ENCODE measurements at regions not wholly inside any gene's neighbourhood (a gene's known extent, or its start where the extent isn't known, plus 50 kb on each side); places are given as distances from the start of the nearest gene placed in this dataset.

GRCh38 chr17:13337151-13337550 is 264.6 kb downstream of the HS3ST3A1 start:
- no peak overlapping the region for H3K4me3 ChIP-seq (ENCODE audit: low read length in 2 of 2)
- H3K4me1 ChIP-seq (ENCODE audit: control insufficient read depth, insufficient read depth, low read length) = no peaks in the 10 kb centered on the region
- H3K36me3 ChIP-seq (ENCODE audit: control insufficient read depth in 2 of 2, insufficient read depth in 2 of 2, low read length in 2 of 2) = no peaks in the 10 kb centered on the region
- H3K27me3 ChIP-seq (ENCODE audit: control insufficient read depth in 1 of 2, insufficient read depth in 2 of 2, low read length in 2 of 2) = no peaks in the 10 kb centered on the region
- no peak overlapping the region for H3K27ac ChIP-seq (ENCODE audit: low read length)
- no peak overlapping the region for H3K9ac ChIP-seq (ENCODE audit: low read length in 2 of 2)
- no peaks in the 10 kb centered on the region for H3K9me3 ChIP-seq (ENCODE audit: control insufficient read depth in 2 of 2, low read length in 2 of 2)

GRCh38 chr17:13334374-13334773 is 267.4 kb downstream of the HS3ST3A1 start:
- Histone ChIP-seq H3K9me3 (ENCODE audit: control insufficient read depth in 2 of 2, low read length in 2 of 2) (no peaks in the 10 kb centered on the region), H3K27me3 (ENCODE audit: control insufficient read depth in 1 of 2, insufficient read depth in 2 of 2, low read length in 2 of 2) (no peaks in the 10 kb centered on the region), H3K9ac (ENCODE audit: low read length in 2 of 2) (no peak overlapping the region), H3K36me3 (ENCODE audit: control insufficient read depth in 2 of 2, insufficient read depth in 2 of 2, low read length in 2 of 2) (no peaks in the 10 kb centered on the region), H3K4me1 (ENCODE audit: control insufficient read depth, insufficient read depth, low read length) (no peaks in the 10 kb centered on the region), H3K27ac (ENCODE audit: low read length) (no peak overlapping the region), H3K4me3 (ENCODE audit: low read length in 2 of 2) (no peak overlapping the region)

- Histone ChIP-seq H3K4me3 (ENCODE audit: low read length in 2 of 2) (no peak overlapping the region), H3K4me1 (ENCODE audit: control insufficient read depth, insufficient read depth, low read length) (no peaks in the 10 kb centered on the region), H3K27me3 (ENCODE audit: control insufficient read depth in 1 of 2, insufficient read depth in 2 of 2, low read length in 2 of 2) (no peaks in the 10 kb centered on the region), H3K27ac (ENCODE audit: low read length) (no peak overlapping the region), H3K9me3 (ENCODE audit: control insufficient read depth in 2 of 2, low read length in 2 of 2) (no peaks in the 10 kb centered on the region), H3K36me3 (ENCODE audit: control insufficient read depth in 2 of 2, insufficient read depth in 2 of 2, low read length in 2 of 2) (no peaks in the 10 kb centered on the region), H3K9ac (ENCODE audit: low read length in 2 of 2) (no peak overlapping the region)
These were observed 268.1 kb downstream of the HS3ST3A1 start for GRCh38 chr17:13333661-13334060.

- no peaks in the 10 kb centered on the region for H3K9me3 ChIP-seq (ENCODE audit: control insufficient read depth in 2 of 2, low read length in 2 of 2)
- no peak overlapping the region for H3K27ac ChIP-seq (ENCODE audit: low read length)
- H3K4me3 ChIP-seq (ENCODE audit: low read length in 2 of 2) = no peak overlapping the region
- H3K9ac ChIP-seq (ENCODE audit: low read length in 2 of 2) = no peak overlapping the region
- no peaks in the 10 kb centered on the region for H3K36me3 ChIP-seq (ENCODE audit: control insufficient read depth in 2 of 2, insufficient read depth in 2 of 2, low read length in 2 of 2)
- H3K4me1 ChIP-seq (ENCODE audit: control insufficient read depth, insufficient read depth, low read length) = no peaks in the 10 kb centered on the region
- H3K27me3 ChIP-seq (ENCODE audit: control insufficient read depth in 1 of 2, insufficient read depth in 2 of 2, low read length in 2 of 2) = no peaks in the 10 kb centered on the region
These were observed 269.5 kb downstream of the HS3ST3A1 start for GRCh38 chr17:13332207-13332606.

- Histone ChIP-seq H3K4me1 (ENCODE audit: control insufficient read depth, insufficient read depth, low read length) (no peaks in the 10 kb centered on the region), H3K27ac (ENCODE audit: low read length) (no peak overlapping the region), H3K36me3 (ENCODE audit: control insufficient read depth in 2 of 2, insufficient read depth in 2 of 2, low read length in 2 of 2) (no peaks in the 10 kb centered on the region), H3K4me3 (ENCODE audit: low read length in 2 of 2) (no peak overlapping the region), H3K9me3 (ENCODE audit: control insufficient read depth in 2 of 2, low read length in 2 of 2) (no peaks in the 10 kb centered on the region), H3K9ac (ENCODE audit: low read length in 2 of 2) (no peak overlapping the region), H3K27me3 (ENCODE audit: control insufficient read depth in 1 of 2, insufficient read depth in 2 of 2, low read length in 2 of 2) (no peaks in the 10 kb centered on the region)
These were observed 272.3 kb downstream of the HS3ST3A1 start for GRCh38 chr17:13329421-13329820.

GRCh38 chr17:13323990-13324389 is 277.7 kb downstream of the HS3ST3A1 start:
- Histone ChIP-seq H3K4me3 (ENCODE audit: low read length in 2 of 2) (no peak overlapping the region), H3K9me3 (ENCODE audit: control insufficient read depth in 2 of 2, low read length in 2 of 2) (no peaks in the 10 kb centered on the region), H3K4me1 (ENCODE audit: control insufficient read depth, insufficient read depth, low read length) (no peaks in the 10 kb centered on the region), H3K27ac (ENCODE audit: low read length) (no peak overlapping the region), H3K9ac (ENCODE audit: low read length in 2 of 2) (no peak overlapping the region), H3K27me3 (ENCODE audit: control insufficient read depth in 1 of 2, insufficient read depth in 2 of 2, low read length in 2 of 2) (no peaks in the 10 kb centered on the region), H3K36me3 (ENCODE audit: control insufficient read depth in 2 of 2, insufficient read depth in 2 of 2, low read length in 2 of 2) (no peaks in the 10 kb centered on the region)

- Histone ChIP-seq H3K9me3 (ENCODE audit: control insufficient read depth in 2 of 2, low read length in 2 of 2) (no peaks in the 10 kb centered on the region), H3K36me3 (ENCODE audit: control insufficient read depth in 2 of 2, insufficient read depth in 2 of 2, low read length in 2 of 2) (no peaks in the 10 kb centered on the region)
These were observed 279.6 kb downstream of the HS3ST3A1 start for GRCh38 chr17:13321951-13322701.

GRCh38 chr17:13320046-13320785 is 281.5 kb downstream of the HS3ST3A1 start:
- no peaks in the 10 kb centered on the region for H3K4me1 ChIP-seq (ENCODE audit: control insufficient read depth, insufficient read depth, low read length)
- H3K9ac ChIP-seq (ENCODE audit: low read length in 2 of 2) = no peak overlapping the region
- no peaks in the 10 kb centered on the region for H3K9me3 ChIP-seq (ENCODE audit: control insufficient read depth in 2 of 2, low read length in 2 of 2)
- no peaks in the 10 kb centered on the region for H3K36me3 ChIP-seq (ENCODE audit: control insufficient read depth in 2 of 2, insufficient read depth in 2 of 2, low read length in 2 of 2)
- no peaks in the 10 kb centered on the region for H3K27me3 ChIP-seq (ENCODE audit: control insufficient read depth in 1 of 2, insufficient read depth in 2 of 2, low read length in 2 of 2)
- no peak overlapping the region for H3K27ac ChIP-seq (ENCODE audit: low read length)
- H3K4me3 ChIP-seq (ENCODE audit: low read length in 2 of 2) = no peak overlapping the region

More at GRCh38 chr17:13321951-13322701, 279.6 kb downstream of the HS3ST3A1 start:
- H3K27me3 ChIP-seq (ENCODE audit: control insufficient read depth in 1 of 2, insufficient read depth in 2 of 2, low read length in 2 of 2) = no peaks in the 10 kb centered on the region
- no peak overlapping the region for H3K9ac ChIP-seq (ENCODE audit: low read length in 2 of 2)
- no peak overlapping the region for H3K4me3 ChIP-seq (ENCODE audit: low read length in 2 of 2)
- H3K4me1 ChIP-seq (ENCODE audit: control insufficient read depth, insufficient read depth, low read length) = no peaks in the 10 kb centered on the region
- no peak overlapping the region for H3K27ac ChIP-seq (ENCODE audit: low read length)

GRCh38 chr17:13316657-13317056 is 285.1 kb downstream of the HS3ST3A1 start:
- no peak overlapping the region for H3K4me3 ChIP-seq (ENCODE audit: low read length in 2 of 2)
- no peak overlapping the region for H3K9ac ChIP-seq (ENCODE audit: low read length in 2 of 2)
- H3K27me3 ChIP-seq (ENCODE audit: control insufficient read depth in 1 of 2, insufficient read depth in 2 of 2, low read length in 2 of 2) = no peaks in the 10 kb centered on the region
- no peaks in the 10 kb centered on the region for H3K36me3 ChIP-seq (ENCODE audit: control insufficient read depth in 2 of 2, insufficient read depth in 2 of 2, low read length in 2 of 2)
- no peaks in the 10 kb centered on the region for H3K9me3 ChIP-seq (ENCODE audit: control insufficient read depth in 2 of 2, low read length in 2 of 2)
- H3K4me1 ChIP-seq (ENCODE audit: control insufficient read depth, insufficient read depth, low read length) = no peaks in the 10 kb centered on the region
- H3K27ac ChIP-seq (ENCODE audit: low read length) = no peak overlapping the region

GRCh38 chr17:13311306-13311705 is 290.4 kb downstream of the HS3ST3A1 start:
- H3K4me1 ChIP-seq (ENCODE audit: control insufficient read depth, insufficient read depth, low read length) = no peaks in the 10 kb centered on the region
- no peak overlapping the region for H3K4me3 ChIP-seq (ENCODE audit: low read length in 2 of 2)
- no peaks in the 10 kb centered on the region for H3K9me3 ChIP-seq (ENCODE audit: control insufficient read depth in 2 of 2, low read length in 2 of 2)
- no peaks in the 10 kb centered on the region for H3K36me3 ChIP-seq (ENCODE audit: control insufficient read depth in 2 of 2, insufficient read depth in 2 of 2, low read length in 2 of 2)
- no peak overlapping the region for H3K9ac ChIP-seq (ENCODE audit: low read length in 2 of 2)
- no peaks in the 10 kb centered on the region for H3K27me3 ChIP-seq (ENCODE audit: control insufficient read depth in 1 of 2, insufficient read depth in 2 of 2, low read length in 2 of 2)
- H3K27ac ChIP-seq (ENCODE audit: low read length) = no peak overlapping the region

GRCh38 chr17:13310858-13311257 is 290.9 kb downstream of the HS3ST3A1 start:
- Histone ChIP-seq H3K4me1 (ENCODE audit: control insufficient read depth, insufficient read depth, low read length) (no peaks in the 10 kb centered on the region), H3K9ac (ENCODE audit: low read length in 2 of 2) (no peak overlapping the region), H3K27ac (ENCODE audit: low read length) (no peak overlapping the region), H3K4me3 (ENCODE audit: low read length in 2 of 2) (no peak overlapping the region), H3K36me3 (ENCODE audit: control insufficient read depth in 2 of 2, insufficient read depth in 2 of 2, low read length in 2 of 2) (no peaks in the 10 kb centered on the region), H3K27me3 (ENCODE audit: control insufficient read depth in 1 of 2, insufficient read depth in 2 of 2, low read length in 2 of 2) (no peaks in the 10 kb centered on the region), H3K9me3 (ENCODE audit: control insufficient read depth in 2 of 2, low read length in 2 of 2) (no peaks in the 10 kb centered on the region)
